KMS-11 (cell line): ENCODE measurements at regions not wholly inside any gene's neighbourhood (a gene's known extent, or its start where the extent isn't known, plus 50 kb on each side); places are given as distances from the start of the nearest gene placed in this dataset.
"Not testable (repeated sequence)": the region's sequence is repeated elsewhere in the genome, so short reads cannot be mapped to it uniquely, and the experiment has no call there.

Experiments used
- H2AFZ ChIP-seq: fragments of 200-600 bp; sonication (generic); 2 replicates; pipeline ENCODE4 v1.6.1; 2016; ENCODE audit warnings: antibody characterized with exemption, mixed run types, low read depth
- H3K27ac ChIP-seq: fragments of 200-600 bp; sonication (generic); 2 replicates; pipeline ENCODE4 v1.6.1; 2016; ENCODE audit warnings: mild to moderate bottlenecking, mixed run types
- H3K27me3 ChIP-seq: fragments of 200-600 bp; sonication (generic); 2 replicates; pipeline ENCODE4 v1.6.1; 2017; ENCODE audit warnings: mild to moderate bottlenecking, low read depth, mixed run types, moderate library complexity; ENCODE audit not compliant: insufficient read depth
- H3K36me3 ChIP-seq: fragments of 200-600 bp; sonication (generic); 2 replicates; pipeline ENCODE4 v1.6.1; 2017; ENCODE audit warnings: mild to moderate bottlenecking, mixed run types; ENCODE audit not compliant: insufficient read depth
- H3K4me1 ChIP-seq: fragments of 200-600 bp; sonication (generic); 2 replicates; pipeline ENCODE4 v1.6.1; 2016; ENCODE audit warnings: mild to moderate bottlenecking, low read depth, mixed run types; ENCODE audit not compliant: poor library complexity, severe bottlenecking
- H3K4me2 ChIP-seq: fragments of 200-600 bp; sonication (generic); 2 replicates; pipeline ENCODE4 v1.7.0; 2016; ENCODE audit warnings: mild to moderate bottlenecking, mixed run types
- H3K4me3 ChIP-seq: fragments of 200-600 bp; sonication (generic); IDR thresholded peaks from 2 replicates; pipeline ENCODE4 v1.6.1; 2017; ENCODE audit warnings: low read depth, low read length, mixed read lengths; ENCODE audit not compliant: insufficient read depth
- H3K79me2 ChIP-seq: fragments of 200-600 bp; sonication (generic); 2 replicates; pipeline ENCODE4 v1.6.1; 2016; ENCODE audit warnings: low read depth, mixed run types; ENCODE audit not compliant: insufficient read depth
- H3K9ac ChIP-seq: fragments of 200-600 bp; sonication (generic); 2 replicates; pipeline ENCODE4 v1.6.1; 2016; ENCODE audit warnings: mild to moderate bottlenecking, mixed run types
- H4K20me1 ChIP-seq: fragments of 200-600 bp; sonication (generic); 2 replicates; pipeline ENCODE4 v1.6.1; 2016; ENCODE audit warnings: mild to moderate bottlenecking, mixed run types; ENCODE audit not compliant: insufficient read depth
- CTCF ChIP-seq: fragments of 200-600 bp; sonication (generic); conservative IDR thresholded peaks from 2 replicates; pipeline ENCODE4 v1.6.1; 2017; ENCODE audit warnings: low read depth, mild to moderate bottlenecking, antibody characterized with exemption, low read length, moderate library complexity, mixed read lengths

GRCh38 chr2:65914244-65914786 lies 481.9 kb upstream of the SPRED2 start:
- Histone ChIP-seq H3K27me3 (no peaks in the 10 kb centered on the region), H3K9ac (no peak overlapping the region), H3K27ac (no peak overlapping the region), H3K36me3 (no peaks in the 10 kb centered on the region), H4K20me1 (no peaks in the 10 kb centered on the region), H3K4me3 (no peak overlapping the region), H3K79me2 (no peaks in the 10 kb centered on the region), H2AFZ (no peak overlapping the region), H3K4me1 (peaks cover 5% of the 10 kb centered on the region), H3K4me2 (no peak overlapping the region)
- TF ChIP-seq CTCF, result no peak

DNA sequence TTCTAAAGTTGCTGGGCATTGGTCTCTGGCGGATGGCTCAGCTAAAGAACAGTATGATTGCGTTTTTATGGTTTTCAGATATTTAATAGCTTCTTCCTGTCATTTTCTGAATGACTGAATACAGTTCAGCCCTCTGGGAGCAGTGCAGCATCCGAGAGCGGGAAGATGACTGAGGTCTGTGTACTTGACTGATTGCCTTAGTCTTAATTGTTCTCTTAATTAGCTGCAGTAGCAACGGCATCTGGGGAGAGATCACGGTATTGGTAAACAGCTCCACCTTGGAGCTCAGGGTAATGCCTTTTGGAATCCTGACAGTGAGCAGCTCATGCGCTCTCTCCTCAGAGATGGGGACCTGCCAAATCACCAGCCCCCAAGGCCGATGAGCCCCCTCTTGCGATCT lies 481.4 kb upstream of the SPRED2 start:
- TF ChIP-seq CTCF, result no peak
- Histone ChIP-seq H4K20me1 (no peaks in the 10 kb centered on the region), H3K79me2 (no peaks in the 10 kb centered on the region), H3K9ac (no peak overlapping the region), H3K4me2 (no peak overlapping the region), H2AFZ (no peak overlapping the region), H3K27ac (no peak overlapping the region), H3K36me3 (no peaks in the 10 kb centered on the region), H3K27me3 (no peaks in the 10 kb centered on the region), H3K4me1 (no peaks in the 10 kb centered on the region), H3K4me3 (no peak overlapping the region)

- Histone ChIP-seq H3K4me3 (no peak overlapping the region), H3K36me3 (no peaks in the 10 kb centered on the region), H3K4me1 (no peaks in the 10 kb centered on the region), H3K4me2 (no peak overlapping the region), H3K27me3 (no peaks in the 10 kb centered on the region), H2AFZ (no peak overlapping the region), H3K79me2 (no peaks in the 10 kb centered on the region), H4K20me1 (no peaks in the 10 kb centered on the region), H3K9ac (no peak overlapping the region), H3K27ac (no peak overlapping the region)
- TF ChIP-seq CTCF, result no peak
Observed at GRCh38 chr2:65901756-65902155, 469.4 kb upstream of the SPRED2 start.

- no peaks in the 10 kb centered on the region for H4K20me1 ChIP-seq
- H3K9ac ChIP-seq, result no peak overlapping the region
- no peak overlapping the region for H2AFZ ChIP-seq
- no peaks in the 10 kb centered on the region for H3K36me3 ChIP-seq
- no peak overlapping the region for H3K27ac ChIP-seq
- H3K79me2 ChIP-seq, result no peaks in the 10 kb centered on the region
- H3K4me1 ChIP-seq, result no peaks in the 10 kb centered on the region
- no peak overlapping the region for H3K4me3 ChIP-seq
- no peak overlapping the region for H3K4me2 ChIP-seq
- no peak for TF ChIP-seq CTCF
- H3K27me3 ChIP-seq, result no peaks in the 10 kb centered on the region
Observed at GRCh38 chr2:65896446-65896845, 464.0 kb upstream of the SPRED2 start.

DNA sequence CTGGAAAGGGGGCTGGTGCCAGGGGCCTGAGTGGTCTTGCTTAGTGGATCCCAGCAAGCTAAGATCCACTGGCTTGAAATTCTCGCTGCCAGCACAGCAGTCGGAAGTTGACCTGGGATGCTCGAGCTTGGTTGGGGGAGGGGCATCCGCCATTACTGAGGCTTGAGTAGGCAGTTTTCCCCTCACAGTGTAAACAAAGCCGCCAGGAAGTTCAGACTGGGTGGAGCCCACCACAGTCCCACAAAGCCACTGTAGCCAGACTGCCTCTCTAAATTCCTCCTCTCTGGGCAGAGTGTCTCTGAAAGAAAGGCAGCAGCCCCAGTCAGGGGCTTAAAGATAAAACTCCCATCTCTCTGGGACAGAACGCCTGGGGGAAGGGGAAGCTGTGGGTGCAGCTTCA lies 457.7 kb upstream of the SPRED2 start:
- not testable (repeated sequence) for H3K4me1 ChIP-seq, H2AFZ ChIP-seq, H3K79me2 ChIP-seq, H3K4me2 ChIP-seq, H3K27ac ChIP-seq, H3K27me3 ChIP-seq, H3K4me3 ChIP-seq, H3K36me3 ChIP-seq, H3K9ac ChIP-seq, H4K20me1 ChIP-seq
